GM12892 (cell line): ENCODE measurements at regions not wholly inside any gene's neighbourhood (a gene's known extent, or its start where the extent isn't known, plus 50 kb on each side); places are given as distances from the start of the nearest gene placed in this dataset.

Experiments
- POLR2A ChIP-seq: IDR thresholded peaks from 2 replicates; pipeline ENCODE4 v1.6.1; 2011; ENCODE audit warnings: low read depth, low read length, control low read depth
- TAF1 ChIP-seq: IDR thresholded peaks from 2 replicates; pipeline ENCODE4 v1.6.1; 2011; ENCODE audit warnings: low read depth, mild to moderate bottlenecking, control low read depth, low read length, borderline replicate concordance

DNA sequence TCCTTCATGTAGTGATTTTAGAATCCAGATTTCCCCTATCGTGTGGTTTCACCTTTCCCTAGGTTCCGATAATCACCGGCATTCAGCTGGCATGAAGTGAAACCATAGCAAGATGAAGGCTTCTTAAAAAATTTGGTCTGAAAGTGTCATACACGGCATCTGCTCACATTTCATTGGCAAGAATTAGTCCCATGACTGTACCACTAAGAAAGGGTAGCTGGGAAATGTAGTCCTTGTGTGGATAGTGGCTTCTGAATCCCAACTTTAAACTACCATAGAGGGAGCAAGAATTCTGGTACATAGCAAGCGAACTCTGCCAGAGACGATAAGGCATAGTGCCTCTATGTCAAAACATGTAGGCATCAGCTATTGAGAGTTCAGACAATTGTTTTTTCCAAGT is 360.1 kb upstream of the TBX3 start:
- TF ChIP-seq POLR2A (no peak), TAF1 (no peak)
